ENCODE measurements at regions not wholly inside any gene's neighbourhood (a gene's known extent, or its start where the extent isn't known, plus 50 kb on each side); places are given as distances from the start of the nearest gene placed in this dataset.

GRCh38 chr4:108272046-108272445, 103.3 kb upstream of the LEF1 start:
- TF ChIP-seq CTCF (IDR thresholded peaks at IDR 0.05) (no peak), SMC3 (IDR thresholded peaks at IDR 0.05; ENCODE audit: low read depth, low read length) (no peak), TAF1 (IDR thresholded peaks at IDR 0.05; ENCODE audit: borderline replicate concordance, low read depth, low read length) (no peak), POLR2AphosphoS5 (IDR thresholded peaks at IDR 0.05; ENCODE audit: low read depth, low read length) (no peak)
